Activated T-cell treated with anti-CD3 and anti-CD28 coated beads for 48 hours (primary cell): ENCODE measurements at regions not wholly inside any gene's neighbourhood (a gene's known extent, or its start where the extent isn't known, plus 50 kb on each side); places are given as distances from the start of the nearest gene placed in this dataset.
"Not testable (repeated sequence)": the region's sequence is repeated elsewhere in the genome, so short reads cannot be mapped to it uniquely, and the experiment has no call there.

Source experiments
- DNase-seq: peaks from one replicate; pipeline ENCODE4 v3.0.0-alpha.2; 2020; ENCODE audit warnings: low read depth

DNA sequence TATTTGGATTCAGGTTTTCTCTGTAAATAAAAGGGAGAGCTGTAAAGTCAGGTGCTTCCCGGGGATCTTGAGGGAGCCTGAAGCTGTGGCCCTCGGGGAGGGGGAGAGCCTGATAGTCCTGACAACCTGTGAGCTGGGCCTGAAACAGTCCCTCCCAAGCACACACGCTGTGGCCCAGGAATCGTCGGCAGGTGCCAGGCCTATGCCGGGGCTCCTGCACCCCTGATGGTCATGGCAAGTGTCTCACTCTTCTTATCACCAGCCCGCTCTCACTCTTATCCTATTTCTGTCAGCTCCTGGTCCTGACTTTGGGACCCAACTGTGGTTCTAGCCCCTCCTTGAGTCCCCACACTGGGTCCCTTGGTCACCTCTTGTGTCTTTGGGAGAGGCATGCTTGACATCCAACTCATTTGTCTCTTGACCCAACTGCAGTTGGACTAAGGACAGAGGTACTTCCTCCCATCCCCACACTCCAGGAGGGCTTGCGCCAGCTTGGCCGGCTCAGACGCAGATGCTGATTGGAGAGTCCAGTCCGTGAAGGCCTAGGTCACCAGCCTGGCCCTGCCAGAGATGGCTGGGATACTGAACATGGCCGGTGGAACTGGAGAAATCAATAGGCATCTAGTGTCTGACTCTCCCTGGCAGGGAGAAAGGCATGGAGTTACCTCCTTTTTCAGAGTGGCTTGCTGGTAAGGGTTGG lies 170.5 kb upstream of the WSCD1 start:
- no peak for DNase-seq

DNA sequence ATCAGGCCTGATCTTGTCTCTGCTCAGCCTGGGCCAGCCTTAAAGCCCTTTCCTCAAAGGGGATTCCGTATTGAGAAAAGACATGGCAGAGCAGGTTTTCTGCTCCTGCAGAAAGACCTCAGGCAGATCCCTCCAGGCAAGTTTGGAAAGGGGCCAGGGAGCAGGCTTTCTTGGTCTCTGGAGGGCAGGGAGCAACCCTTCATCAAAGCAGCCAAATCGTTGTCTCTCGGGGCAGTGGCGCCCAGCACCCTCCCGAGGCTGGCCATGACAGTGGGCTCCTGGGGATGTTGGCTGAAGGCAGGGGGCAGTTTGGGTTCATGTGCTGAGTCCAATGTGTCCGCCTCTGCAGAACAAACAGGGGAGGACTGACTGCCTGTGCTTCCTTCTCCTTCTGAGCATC lies 168.4 kb upstream of the WSCD1 start:
- no peak for DNase-seq

DNA sequence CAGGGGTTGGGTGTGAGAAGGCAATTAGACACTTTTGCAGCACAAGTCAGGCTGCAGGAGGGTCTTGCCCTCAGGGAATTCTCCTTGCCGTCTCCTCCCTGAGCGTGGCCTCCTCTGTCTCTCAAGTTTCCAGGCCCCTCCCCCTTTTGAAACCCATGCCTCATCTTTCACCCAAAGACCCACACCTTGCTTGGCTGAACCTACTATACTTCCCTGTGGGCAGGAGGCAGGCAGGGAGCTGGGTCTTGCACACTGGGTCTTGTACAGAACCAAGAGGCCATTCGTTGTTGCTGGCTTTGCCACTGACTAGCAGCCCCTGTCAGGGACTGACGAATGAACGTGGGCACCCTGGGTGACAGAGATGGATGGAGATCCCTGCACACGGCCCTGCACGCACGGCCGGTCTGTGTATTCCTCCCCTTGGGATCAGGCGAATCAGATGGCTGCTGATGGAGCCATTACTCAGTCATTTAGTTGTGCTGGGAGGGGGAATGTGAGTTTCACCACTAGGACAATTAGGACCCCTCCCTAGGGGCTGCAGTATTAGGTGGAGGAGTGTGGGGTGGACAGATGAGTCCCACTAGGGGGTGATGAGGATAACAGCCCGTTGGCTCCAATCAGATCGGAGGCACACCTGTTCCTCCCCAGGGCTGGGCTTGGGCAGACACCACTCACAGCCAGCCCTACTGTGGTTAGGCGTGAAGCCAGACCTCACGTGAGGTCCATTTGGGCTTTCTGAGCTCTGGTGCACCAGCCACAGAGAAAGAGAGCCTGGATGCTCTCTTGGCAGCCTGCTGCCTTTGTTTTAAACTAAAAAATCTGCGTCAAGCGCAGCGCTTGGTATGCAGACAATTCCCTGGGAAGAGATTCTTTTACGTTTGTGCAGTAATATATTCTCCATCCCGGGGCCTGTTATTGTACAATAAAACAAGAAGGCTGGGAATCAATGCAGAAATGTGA lies 167.7 kb upstream of the WSCD1 start:
- no peak for DNase-seq

DNA sequence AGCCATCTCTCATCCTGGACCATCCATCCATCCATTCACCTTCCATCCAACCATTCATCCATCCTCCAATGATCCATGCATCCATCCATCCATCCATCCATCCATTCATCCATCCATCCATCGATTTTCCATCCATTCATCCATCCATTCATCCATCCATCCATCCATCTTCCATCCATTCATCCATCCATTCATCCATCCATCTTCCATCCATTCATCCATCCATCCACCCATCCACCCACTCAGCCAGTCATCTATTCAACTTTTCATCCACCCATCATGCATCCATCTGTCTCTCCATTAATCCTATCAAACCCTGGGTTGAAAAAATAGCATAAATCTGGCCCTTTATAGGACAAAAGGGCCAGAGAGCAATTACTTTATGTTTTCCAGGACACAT lies 158.3 kb upstream of the WSCD1 start:
- DNase-seq, result no peak

DNA sequence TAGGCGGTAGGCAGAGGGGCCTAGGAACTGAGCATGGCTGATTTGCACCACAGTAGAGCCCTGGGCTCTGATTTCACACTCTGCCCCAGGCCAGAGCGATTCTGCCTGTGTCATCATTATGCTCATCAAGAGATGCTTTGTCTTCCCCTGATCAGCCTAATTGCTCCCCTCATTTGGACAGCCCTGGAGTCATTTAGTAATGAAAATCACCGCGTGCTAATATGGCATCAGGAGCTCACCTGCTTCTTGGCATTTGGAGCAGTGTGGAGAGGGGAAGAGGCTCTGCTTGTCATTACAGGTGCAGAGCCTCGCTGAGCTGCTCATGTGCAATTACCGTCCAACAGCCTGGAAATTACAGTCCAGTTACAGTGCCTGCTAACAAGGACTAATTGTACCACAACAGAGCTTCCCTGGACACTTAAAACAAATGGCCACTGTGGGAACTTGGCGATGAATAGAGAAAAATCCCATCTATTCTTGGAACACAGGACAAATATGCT lies 157.1 kb upstream of the WSCD1 start:
- no peak for DNase-seq

DNA sequence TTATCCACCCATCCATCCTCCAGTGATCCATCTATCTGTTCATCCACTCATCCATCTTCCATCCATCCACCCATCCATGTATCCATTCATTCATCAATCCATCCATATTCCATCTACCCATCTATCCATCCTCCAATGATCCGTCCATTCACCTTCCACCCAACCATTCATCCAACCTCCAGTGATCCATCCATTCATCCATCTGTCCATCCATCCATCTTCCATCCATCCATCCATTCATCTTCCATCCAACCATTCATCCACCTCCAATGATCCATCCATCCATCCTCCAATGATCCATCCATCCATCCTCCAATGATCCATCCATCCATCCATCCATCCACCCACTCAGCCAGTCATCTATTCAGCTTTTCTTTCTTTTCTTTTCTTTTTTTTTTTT lies 156.5 kb upstream of the WSCD1 start:
- DNase-seq, result no peak

DNA sequence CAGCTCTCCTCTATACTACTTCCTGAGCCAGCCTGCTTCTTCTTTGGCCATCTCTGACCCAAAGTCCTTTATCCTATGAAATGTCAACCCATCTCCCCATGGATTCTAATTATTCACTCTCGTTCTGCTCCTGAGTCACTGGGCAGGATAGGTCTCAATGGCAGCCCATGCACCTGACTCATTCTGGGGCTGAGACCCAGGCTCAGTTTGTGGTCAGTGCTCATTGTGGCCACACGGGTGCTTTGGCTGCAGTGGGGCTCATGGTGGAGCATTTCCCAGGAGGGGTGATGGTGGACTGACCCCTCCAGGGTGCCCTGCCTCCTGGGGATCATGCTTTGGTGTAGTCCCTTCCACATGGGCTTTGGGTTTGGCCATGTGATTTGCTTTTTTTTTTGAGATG lies 154.8 kb upstream of the WSCD1 start:
- no peak for DNase-seq

DNA sequence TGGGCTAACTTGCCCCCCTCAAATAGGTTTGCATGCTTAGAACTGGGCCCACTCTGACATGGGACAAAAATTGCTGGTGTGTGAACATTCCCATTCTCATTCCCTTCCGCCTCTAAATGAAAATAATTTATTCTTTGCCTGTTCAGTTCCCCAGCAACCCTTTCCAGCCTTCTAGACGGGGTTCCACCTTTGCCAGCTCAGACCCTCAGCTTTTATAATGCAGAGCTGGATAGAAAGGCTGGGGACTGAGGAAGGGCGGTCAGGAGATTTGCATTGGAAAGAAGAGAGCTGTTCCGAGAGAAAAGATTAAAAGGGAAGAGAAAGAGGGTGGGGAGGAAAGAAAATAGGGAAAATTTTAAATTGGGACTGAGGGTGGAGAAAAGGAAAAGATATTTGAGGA lies 151.1 kb upstream of the WSCD1 start:
- DNase-seq, result no peak

DNA sequence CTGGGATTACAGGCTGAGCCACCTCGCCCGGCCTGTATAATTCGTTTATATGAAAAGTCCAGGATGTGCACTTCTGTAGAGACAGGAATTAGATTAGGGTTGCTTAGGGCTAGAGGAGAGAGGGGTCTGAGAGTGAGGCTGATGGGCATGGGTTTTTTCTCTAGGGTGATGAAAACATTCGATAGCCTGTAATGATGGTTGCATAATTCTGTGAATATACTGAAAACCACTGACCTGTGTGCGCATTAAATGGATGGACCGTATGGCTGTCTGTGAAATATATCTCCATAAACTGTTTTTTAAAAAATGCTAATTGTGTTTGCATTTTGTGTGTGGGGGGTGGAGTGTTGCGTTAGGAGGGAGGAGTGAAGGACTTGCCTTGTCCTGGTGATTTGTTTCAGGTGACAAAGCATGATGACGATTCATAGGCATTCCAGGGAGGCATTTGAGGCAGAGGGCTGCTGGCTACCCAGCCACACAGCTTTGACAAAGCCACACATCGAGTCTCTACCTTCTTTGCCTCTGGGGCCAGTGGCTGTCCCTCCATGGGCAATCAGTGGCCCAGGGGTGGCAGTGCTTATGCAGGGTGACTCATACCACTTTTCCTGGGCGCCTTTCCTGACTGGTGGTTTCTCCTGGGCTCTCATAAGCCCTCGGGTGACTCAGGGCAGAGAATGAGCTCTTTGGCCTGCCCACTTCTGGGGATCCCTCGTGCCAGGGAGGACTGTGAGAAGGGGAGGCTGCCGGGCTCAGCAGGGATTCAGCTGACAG lies 148.5 kb upstream of the WSCD1 start:
- DNase-seq, result no peak

DNA sequence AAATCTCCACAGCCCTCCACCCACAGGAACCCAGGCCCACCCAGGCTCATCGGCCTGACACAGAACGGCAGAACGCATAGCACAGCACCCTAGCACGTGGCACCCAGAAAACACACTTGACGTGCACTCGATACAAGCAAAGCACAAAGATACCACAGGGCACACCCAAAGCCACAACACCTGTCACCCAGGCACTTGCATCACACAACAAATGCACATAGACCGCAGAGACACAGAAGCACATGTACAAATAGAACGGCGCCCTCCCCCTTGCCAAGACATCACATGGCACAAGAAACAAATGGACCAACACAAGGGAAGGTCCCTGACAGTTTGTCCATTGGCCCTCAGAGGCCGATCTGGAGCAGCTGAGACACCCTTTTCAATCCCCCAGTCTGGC lies 147.7 kb upstream of the WSCD1 start:
- DNase-seq, result no peak

DNA sequence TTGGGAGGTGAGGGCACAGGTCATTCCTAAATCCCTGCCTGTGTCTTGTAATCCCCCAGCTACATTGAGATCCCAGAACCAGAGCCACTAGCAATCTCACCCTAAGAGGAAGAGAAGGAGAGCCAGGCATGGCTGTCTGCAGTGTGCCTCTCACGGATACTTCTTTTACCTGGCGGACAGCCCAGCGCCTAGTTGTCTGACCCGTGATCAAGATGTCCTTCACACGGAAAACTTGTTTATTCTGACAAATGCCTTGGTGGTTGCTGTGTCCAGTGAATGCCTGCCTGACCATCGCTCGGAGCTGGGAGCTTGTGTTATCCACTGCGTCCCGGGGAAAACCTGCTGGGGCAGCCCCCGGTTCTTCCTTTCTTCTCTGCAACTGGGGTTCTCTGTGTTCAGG lies 140.5 kb upstream of the WSCD1 start:
- no peak for DNase-seq

DNA sequence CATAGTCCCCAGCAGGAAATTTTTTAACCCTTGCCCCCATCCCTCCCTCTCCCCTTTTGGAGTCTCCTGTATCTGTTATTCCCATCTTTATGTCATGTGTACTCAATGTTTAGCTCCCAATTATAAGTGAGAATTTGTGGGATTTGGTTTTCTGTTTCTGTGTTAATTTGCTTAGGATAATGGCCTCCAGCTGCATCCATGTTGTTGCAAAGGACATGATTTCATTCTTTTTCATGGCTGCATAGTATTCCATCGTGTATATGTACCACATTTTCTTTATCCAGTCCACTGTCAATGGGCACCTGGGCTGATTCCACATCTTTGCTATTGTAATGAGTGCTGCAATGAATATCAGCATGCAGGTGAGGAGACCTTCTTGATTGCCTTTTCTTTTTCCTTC lies 139.6 kb upstream of the WSCD1 start:
- DNase-seq, result not testable (repeated sequence)

DNA sequence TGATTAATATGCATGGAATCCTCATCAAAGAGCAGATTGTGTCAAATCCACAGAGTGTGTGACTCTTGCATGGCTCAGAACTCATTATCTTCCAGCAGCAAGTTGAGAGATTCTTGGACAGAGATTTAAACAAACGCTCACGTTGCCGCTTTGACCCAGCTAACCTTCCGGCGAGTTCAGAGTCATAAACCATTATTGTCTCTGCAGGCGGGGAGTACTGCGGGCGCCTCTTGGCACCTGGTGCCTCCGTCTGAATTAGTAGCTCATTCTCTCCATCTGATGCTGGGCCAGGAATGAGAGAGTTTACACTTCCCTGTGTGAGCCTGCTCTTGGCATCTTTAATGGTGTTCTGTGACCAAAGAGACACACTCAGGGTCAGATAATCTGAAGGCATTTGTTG lies 138.6 kb upstream of the WSCD1 start:
- DNase-seq, result no peak

DNA sequence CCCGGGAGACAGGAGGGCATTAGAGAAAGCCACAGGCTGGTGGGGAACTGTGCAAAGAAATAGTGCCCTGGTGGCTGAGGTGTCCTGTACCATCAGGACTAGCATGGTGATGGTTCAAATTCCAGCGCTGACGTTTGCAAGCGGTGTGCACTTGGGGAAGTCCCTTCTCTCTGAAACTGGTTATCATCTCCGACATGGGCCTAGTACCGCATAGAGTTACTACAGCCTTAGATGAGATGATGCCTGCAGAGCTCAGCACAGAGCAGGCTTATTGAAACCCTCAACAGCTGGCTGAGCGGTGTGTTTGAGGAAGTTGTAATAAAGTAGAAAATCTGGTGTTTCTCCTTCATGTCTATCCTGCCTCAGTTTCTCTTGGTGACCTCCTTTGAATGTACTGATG lies 136.7 kb upstream of the WSCD1 start:
- DNase-seq, result no peak

DNA sequence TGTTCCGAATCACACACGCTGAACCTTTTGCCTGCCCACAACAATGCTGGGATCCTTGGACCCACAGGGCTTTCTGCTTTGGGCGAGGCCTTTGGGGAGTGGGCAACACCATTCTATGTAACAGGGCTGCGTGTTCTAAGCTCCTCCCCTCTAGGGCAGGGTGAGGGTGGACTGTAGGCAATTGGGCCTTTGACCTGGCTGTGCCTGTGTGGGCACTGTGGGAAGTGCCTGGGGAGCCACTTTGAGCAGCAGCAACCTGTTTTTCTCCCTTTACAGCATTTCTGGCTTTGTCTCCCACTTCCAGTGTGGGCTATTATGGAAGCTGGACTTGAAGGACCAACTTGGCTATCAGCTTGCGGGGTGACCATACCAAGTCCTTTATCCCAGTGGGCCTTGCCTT lies 128.9 kb upstream of the WSCD1 start:
- no peak for DNase-seq

DNA sequence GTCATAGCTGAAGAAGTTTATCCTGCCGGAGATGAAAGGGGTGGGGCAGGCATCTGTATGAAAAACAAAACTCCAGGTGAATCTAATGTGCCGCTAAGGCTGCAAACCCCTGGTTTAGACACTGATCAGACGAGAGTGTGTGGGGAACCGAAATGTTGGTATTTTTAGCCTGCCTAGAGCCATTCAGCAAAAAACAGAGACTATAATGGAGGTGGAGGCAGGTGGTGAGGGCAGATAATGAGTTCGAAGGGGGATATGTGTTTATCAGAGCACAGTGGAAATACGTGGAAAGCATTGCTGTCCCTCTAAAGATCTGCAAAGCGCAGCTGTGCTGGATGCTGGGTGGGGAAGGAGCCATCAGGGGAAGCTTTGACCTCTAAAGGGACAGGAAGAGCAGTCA lies 127.5 kb upstream of the WSCD1 start:
- DNase-seq, result no peak

DNA sequence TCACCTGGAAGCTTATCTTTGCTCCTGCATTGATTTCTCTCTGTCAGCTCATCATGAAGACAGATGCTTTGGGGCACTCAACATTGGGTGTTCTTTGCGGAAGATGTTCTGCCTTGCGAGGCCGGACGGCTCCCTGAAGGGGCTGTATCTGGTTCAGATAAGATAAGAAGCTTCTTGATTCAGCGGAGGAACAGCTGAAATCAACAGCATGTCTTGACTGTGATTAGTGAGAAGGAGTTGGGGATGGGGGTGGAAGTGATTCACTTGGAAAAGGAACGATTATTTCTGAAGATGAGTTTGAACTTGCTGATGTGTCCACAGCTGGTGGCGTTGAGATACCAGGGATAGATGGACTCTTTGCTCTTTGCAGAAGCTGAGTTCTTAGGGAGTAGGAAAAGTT lies 126.9 kb upstream of the WSCD1 start:
- DNase-seq, result no peak

DNA sequence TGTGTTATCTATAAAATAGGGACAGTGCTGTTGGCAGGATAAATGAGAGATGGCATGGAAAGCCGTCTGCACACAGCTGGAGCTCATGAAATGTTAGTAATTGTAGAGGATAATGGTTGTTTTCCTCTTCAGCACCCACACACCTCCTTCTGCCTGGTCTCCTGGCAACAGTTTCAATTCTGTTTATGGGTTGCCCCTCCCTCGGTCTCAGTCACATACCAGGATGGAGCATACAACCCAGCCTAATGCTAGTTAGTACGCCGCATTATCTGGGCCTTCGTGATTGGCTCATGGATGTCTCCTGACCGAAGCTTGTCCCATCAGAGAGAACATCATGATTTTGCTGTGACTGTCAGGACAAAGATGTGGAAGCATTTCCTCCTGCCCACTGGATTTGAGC lies 126.2 kb upstream of the WSCD1 start:
- DNase-seq, result no peak

DNA sequence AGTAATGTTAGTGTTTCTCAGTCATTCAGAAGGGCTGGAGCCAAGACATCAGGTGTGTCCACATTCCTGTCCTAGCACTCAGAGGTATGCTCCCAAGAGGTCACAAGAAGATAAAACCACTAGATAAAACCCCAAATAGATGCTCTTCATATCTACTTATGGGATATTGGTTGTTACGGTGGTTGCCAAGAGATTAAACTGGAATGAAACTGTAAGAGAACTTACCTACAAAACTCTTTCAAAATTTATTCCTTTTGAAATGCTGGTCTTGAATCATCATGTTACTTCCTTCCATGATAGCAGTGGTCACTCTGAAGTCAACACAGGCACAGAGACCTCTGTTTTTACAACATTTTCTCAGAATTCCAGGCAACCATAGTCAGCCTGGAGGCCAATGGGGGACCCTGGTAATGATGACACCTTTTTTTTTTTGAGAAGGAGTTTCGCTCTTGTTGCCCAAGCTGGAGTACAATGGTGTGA lies 122.4 kb upstream of the WSCD1 start:
- no peak for DNase-seq

DNA sequence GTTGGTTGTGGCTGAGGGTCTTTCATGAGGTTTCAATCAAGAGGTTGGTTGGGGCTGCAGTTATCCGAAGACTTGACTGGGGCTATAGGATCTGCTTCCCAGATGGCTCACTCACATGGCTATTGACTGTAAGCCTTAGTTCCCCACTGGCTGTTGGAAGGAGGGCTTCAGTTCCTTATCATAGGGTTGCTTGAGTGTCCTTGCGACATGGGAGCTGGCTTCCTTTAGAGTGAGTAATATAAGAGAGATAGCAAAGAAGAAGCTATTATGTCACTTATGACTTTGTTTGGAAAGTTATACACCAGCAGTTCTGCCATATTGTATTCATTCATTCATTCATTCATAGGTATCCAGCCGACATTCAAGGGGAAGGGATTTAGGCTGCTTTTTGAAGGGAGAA lies 121.4 kb upstream of the WSCD1 start:
- no peak for DNase-seq

DNA sequence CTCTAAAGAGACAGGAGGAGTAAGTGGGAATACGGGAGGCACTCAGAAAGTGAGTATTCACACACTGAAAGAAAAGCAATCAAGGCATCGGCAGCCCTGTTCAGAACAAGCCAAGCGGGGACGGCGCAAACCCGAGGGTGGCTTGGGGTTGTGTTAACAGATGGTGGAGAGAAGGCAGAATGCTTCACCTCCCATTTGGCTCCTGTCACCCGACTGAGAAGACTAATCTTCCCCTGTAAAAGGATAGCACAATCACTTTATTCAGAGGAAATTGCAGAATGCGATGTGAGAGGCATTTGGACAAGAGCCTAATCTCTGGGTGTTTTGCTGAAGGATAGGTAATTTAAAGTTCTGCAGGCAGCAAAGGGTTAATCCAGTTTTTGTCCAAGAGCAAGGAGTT lies 119.3 kb upstream of the WSCD1 start:
- DNase-seq, result no peak

DNA sequence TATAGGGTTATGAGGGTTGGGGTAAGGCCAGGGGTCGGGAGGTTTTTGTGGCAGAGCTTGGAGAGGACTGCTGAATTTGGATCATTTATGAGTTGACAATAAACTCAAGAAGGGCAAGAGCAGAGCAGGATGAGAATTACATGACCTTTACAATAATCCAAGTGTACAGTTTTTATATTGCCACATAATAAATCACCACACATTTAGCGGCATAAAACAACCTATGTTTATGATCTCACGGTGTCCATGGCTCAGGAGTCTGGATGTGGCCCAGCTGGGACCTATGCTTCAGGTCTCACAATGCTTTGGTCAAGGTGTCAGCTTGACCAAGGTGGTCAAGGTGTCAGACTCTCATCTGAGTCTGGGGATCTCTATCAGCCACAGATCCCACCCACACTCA lies 118.3 kb upstream of the WSCD1 start:
- no peak for DNase-seq

DNA sequence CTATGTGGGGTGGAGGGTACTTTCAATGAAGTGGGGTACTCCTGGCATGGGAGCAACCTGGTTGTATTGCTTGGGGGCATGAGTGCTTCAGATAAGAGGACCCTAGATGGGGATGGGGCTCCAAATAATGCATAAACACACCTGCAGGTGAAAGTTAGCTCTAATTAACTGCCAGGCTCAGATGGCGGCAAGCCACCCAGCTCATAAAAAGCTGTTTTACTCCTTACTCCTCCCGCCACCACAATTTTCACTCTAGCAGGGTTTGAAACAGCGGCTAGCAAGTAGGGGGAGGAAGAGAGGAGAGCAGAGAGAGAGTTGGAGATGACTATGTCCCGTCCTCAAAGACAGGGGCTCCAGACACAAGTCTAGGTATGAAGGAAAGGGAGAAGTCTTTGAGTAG lies 117.7 kb upstream of the WSCD1 start:
- no peak for DNase-seq
